Kidney tubule cell (primary cell): ENCODE measurements at regions not wholly inside any gene's neighbourhood (a gene's known extent, or its start where the extent isn't known, plus 50 kb on each side); places are given as distances from the start of the nearest gene placed in this dataset.
"Not testable (repeated sequence)": the region's sequence is repeated elsewhere in the genome, so short reads cannot be mapped to it uniquely, and the experiment has no call there.

Experiments used
- DNase-seq: peaks from one replicate; pipeline ENCODE4 v3.0.0-alpha.2; 2018; ENCODE audit warnings: low spot score

DNA sequence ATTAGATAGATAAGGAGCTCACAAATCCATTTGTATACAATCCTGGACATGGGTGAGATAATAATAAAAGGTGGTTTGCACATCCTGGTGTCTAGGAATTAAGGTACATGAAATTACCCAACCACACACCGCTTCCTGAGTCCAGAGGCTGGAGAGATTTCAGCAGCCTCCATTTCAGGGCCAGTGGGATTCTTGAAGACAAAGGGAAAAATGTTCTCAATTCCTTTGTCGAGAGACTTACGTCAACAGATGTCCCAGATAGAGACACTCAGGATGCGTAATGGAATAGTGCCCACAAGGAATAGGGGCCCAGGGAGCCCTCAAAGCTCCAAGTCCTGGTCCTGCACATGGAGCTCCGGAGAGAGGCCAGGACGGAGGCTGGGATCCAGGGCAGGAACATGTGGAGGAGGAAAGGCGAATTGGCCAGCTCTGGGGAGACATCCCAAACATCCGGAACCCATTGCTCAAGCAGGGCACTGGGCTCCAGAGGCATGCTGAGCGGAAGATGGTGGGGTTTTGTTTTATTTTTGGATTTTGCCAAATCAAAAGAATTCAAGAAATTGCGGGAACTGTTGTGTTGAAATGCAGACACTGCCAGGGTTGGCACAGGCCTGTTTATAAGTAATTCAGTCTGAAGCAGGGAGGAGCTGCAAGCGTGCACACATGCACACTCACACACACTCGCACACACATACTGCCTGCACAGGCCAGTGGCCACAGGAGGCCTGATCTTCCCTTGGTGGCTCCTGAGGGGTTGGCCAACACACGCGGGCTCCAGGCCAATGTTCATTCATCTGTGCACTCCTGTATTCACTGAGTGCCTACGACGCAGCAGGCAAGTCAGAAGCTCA is 97.2 kb downstream of the NOG start:
- DNase-seq, result peak; percentile 90

DNA sequence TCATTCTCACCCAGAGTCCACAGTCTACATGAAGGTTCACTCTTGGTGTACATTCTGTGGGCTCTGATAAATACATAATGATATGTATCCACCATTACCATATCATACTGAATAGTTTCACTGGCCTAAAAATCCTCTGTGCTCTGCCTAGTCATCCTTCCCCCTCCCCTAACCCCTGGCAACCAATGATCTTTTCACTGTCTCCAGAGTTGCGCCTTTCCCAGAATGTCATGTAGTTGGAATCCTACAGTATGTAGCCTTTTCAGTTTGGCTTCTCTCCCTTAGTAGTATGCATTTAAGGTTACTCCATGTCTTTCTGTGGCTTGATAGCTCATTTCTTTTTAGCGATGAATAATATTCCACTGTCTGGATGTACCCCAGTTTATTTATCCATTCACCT is 101.3 kb downstream of the NOG start:
- no peak for DNase-seq

DNA sequence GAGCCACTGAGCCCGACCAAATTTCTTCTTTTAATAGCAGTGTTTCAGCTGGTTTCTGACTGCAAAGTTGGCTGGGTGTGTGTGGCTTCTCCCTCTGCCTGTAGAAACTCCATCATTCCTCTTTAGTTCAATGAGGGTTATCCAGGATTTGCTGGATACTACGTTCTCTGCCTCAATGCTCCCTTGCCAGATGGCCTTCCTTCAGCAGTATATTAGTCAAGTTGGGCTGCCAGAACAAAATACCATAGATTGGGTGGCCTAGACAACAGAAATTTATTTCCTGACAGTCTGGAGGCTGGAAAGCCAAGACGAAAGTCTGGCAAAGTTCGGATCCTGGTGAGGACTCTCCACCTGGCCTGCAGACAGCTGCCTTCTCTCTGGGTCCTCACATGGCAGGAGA is 103.7 kb downstream of the NOG start:
- DNase-seq, result no peak

DNA sequence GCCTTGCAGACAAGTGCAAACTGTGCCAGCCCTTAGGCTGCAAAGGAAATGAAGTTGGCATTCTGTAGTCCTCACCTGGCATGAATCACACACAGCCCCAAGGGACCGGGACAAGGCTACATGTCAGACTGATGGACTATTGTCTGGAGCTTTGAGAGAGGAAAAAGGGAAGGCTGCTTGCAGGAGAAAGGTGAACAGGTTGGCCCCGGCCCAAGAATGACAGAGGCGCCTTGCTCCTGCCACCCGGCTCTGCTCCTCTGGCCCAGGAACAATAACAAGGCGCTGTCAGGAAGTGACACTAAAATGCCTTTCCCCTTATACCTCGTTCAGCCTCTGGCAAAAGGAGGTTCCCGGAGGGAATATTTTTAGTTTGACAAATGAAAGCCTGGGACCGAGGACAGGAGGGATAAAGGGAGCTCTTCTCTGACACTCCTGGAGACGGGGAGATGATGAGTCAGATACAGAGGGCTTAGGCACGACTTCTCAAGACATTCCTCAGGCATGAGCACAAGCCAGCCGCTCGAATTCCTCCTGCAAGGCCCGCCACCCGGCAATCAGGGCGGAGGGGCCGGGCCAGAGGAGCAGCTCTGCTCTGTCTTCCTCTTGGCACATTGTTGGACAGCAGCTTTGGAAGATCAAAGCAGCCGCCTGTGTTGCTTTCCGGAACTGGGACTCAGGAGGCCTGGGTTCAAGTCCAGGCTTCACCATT is 105.8 kb downstream of the NOG start:
- DNase-seq, result peak; percentile 100

DNA sequence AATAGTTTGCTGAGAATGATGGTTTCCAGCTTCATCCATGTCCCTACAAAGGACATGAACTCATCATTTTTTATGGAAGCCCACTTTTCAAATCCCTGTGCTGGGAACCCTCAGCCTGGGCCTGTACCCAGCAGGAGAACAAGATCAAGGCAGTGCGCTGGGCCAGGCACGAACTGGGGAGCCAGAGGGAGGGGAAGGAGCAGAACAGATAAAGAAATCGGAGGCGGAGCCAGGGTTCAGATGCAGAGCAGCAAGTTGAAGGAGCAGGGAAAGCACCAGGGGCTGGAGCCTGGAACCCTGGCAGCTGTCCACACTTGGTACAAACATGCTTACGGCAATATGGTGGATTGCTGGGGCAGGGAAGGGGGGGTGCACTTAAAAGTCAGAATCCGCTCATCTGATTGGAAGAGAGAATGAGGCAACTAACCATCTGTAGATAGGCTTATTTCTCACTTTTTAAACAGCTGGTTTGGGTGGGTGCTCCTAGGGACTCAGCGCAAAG is 107.5 kb downstream of the NOG start:
- no peak for DNase-seq

DNA sequence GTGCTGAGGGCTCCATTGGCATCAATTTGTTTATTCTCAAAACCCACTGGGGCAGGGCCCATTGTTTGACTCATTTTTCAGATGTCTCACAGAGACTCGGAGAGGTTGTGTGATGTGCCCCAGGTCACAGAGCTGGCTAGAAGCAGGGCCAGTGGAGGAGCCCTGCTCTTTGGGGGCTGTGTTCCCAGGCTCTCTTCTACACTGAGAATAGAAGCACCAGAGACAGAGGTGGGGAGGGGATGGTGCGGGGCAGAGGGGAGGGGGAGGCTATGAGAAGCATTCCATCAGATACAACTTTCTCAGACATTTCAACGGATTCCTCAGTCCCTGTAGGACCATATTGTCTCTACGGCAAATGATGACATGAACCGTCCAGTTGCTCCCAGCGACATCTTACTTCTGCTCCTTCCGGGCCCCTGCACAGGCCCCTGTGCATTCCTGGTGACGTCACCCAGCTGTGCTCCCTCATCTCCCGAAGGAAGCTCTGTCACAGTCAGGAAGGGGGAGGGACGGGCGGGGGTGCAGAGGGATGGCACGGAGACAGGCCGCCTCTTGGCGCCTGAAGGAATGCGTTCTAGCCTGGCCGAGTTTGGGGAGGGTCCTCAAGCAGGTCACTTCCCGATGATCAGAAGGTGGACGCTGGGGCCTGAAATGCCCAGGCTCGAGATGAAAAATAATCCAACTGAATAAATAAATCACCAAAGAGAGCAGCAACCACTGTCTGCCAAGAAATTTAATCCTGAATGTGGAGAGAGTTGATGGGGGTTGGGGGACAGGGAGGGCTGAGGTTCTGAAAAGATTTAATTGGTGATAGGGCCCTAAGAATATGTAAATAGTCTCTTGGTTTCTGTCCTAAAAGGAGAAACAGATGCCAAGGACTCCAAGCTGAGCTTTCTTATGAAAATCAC is 114.1 kb downstream of the NOG start:
- peak; percentile 72 for DNase-seq

DNA sequence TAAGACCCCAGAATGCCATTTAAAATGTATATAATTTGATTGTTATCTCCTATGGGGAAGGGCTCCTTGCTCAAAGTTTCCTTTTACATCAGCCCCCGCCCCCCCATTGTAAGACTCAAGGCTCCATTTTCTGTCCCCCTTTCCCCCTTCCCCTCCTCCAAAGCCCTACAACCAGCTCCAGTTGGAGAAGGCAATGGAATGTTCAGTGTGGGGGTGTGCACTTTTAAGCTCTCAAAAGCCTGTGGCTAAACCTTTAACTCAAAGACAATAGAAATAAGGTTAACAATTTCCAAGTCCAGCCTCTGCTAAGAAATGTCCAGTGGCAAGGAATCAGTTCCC is 114.7 kb downstream of the NOG start:
- no peak for DNase-seq

DNA sequence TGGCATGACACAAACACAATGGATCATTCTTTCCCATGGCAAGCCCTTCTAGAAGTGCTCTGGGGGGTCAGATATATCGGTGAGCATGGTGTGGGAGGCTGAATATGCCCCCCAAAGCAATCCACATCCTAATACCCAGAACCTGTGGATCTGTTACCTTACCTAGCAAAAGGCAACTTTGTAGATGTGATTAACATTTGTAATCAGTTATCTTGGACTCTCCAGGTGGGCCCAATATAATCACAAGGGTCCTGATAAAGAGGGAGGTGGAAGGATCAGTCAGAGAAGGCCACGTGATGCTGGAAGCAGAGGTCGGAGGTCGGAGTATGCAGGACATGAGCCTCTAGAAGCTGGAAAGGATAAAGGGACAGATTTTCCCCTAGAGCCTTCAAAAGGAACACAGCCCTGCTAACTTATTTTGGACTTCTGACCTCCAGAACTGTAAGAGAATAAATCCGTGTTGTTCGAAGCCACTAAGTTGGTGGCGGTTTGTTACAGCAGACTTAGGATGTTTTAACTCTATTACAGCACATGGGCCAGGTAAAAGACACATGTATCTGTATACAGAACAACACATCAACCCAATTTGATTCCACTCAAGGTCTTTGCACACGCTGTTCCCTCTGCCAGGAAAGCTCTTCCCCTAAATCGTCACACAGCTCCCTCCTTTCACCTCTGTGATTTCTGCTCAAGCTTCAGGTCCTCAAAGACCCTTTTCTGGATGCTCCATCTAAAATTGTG is 115.3 kb downstream of the NOG start:
- DNase-seq, result no peak

DNA sequence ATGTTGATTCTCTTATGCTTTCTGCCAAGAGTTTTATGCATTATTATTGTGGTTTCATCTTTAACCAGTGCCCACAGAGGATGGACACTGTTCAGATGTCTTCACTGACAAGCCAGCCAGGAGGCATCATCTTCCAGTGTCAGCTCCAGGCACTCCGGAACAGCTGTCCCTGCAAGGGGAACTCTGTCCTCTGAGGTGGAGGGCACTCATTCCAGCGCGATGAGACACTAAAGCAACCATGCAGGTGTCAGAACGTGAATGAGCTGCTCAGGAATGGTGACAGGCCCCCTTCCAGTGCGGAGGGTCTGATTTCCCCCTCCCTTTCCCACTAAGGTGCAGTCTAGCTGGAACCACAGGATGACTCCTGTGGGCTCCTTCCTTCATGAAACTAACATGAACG is 117.5 kb downstream of the NOG start:
- DNase-seq, result peak; percentile 87

DNA sequence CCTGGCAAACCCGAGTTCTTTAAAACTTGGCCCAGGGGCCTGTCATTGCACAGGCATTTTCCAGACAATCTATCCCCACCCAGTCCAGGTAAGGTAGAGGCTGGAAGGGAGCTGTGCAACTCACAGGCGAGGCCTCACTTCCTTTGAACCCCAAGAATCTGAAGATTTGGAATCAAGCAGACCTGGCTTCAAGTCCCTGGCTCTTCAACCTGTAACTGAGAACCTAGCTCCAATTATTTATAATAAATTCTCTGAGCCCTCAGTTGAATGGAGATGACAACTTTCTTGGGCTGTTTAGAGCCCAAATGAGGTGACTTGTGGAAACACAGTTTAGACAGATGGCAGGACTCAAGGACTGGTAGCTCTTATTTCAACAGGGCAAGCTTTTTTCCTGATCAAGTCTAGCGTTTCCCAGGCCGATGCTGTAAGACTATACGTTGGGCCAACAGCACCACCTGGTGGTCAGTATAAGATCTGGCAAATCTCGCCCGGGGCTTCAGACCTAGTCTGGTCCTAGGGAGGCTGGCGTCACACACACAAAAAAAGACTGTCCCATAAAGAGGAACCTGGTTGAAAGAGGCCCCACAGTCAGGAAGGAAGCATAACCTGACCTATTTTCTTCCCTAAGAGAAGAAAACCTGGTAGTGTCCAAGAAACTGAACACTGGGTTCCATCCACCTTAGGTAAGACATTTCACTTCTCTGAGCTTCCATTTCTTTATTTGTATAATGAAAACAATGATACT is 117.9 kb downstream of the C17orf67 start:
- DNase-seq, result peak; percentile 82

DNA sequence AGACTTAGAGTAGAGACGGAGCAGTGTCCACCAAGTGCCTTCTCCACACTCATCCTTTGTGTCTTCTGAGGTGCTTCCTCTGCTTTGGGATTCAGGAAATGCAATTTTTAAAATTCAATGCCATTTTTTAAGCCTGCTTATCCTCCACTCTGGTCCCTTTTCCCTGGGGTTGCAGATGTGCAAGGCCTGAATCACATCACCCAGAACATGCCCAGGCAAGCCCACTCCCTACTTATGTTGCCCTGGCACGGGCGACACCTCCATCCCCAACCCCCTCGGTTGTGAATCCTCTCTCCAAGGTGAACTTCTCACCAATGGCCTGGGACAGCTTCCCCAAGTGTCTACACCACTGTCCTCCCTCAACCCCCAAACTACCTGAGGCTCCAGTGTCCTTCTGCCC is 116.2 kb downstream of the C17orf67 start:
- no peak for DNase-seq

DNA sequence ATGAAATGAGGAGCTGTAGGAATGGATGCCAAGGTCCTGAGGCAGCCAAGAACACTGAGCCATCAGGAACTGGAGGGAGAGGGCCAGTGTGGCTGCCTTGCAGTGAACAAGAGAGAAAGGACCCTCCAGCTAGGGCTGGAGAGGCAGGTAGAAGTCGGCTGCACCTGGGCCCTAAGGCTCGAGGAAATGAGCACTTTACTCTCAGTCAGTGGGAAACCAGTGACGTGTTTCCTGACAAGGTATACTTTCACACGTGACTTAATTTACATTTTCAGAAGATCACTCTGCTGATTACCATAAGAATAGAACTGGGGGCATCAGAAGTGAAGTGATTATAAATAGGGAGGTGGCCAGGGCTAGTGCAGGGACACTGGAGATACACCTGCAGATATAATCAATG is 115.2 kb downstream of the C17orf67 start:
- DNase-seq, result no peak

DNA sequence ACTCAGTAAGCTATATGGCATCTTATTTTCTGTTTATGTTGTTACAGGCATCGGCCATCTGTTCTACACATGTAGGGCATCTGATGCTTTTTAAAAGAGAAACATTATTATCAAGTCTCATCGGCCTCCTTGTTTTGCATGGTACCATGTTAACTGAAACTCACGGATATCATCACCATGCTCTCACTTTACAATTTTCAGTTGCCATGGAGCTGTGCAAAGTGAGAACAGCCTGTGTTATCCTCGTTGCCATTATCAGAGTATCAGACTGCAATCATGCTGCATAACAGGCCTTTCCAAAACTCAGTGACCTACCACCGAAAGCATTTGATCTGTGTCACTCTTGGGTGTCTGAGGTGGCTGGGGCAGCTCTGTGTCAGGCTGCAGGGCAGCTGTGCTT is 110.3 kb downstream of the C17orf67 start:
- no peak for DNase-seq

DNA sequence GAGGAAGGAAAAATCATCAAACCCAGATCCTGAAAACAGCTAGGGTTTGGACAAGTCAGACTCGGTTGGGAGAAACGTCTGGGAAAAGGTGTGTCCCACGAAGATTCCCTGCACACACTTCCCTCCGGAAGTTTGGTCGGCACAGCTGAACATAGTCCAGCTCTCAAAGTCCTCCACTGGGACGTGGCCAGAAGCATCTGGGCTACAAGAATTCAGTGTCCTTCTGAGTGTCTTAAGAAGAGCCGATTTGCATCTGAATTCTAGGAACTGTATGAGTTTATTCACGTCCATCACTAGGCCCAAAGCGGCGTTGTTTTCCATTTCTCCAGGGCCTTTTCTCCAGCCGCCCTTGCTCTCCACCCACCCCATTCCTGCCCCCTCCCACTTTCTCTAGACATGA is 109.1 kb downstream of the C17orf67 start:
- no peak for DNase-seq

DNA sequence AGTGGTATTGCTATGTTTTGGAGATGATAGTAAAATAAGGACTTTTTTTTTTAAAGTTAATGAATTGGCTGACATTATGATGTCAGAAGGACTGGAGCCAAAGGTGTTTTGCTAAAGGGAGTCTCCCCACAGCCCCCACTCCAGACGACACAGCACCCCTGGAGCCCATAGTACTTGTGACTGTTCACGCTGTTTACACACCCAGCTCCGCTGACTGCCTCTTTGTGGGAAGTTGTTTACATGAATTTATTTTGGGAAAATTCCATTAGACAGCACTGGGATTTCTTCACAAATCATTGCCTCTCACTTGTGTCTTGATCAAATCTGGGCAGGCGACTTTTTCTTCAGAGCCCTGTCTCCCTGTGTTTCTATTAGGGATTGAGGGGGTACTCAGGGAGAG is 108.6 kb downstream of the C17orf67 start:
- DNase-seq, result no peak

DNA sequence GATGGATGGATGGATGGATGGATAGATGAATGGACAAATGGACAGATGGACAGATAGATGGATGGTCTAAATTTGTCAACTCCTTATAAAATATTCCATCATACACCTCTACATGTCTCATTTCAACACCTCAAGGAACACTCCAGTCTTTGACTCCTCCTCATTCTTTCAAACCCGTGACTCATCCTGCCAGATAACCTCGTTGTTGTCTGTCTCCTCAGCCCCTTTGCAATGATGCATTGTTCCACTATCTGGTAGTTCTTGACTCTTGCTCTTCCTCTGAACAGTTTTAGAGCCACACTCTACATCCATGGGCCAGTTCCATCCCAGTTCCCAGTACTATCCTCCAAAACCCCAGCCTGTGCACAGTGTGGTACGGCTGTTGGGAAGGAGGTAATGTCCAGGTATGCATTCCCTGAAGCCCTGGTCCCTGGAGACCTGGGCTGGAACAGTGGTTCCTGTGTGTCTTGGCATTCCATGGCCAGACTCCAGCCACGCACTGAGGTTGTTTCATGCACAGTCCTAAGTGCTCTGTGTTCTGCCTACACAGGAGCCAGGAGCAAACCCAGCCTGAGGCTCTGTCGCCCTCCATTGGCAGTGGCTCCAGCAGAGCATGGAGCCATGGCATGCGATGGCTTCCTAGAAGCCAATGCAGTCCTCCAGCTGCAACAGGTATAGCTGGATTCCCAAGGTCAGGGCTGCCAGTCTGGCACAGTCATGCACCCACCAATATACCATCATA is 105.7 kb downstream of the C17orf67 start:
- no peak for DNase-seq

DNA sequence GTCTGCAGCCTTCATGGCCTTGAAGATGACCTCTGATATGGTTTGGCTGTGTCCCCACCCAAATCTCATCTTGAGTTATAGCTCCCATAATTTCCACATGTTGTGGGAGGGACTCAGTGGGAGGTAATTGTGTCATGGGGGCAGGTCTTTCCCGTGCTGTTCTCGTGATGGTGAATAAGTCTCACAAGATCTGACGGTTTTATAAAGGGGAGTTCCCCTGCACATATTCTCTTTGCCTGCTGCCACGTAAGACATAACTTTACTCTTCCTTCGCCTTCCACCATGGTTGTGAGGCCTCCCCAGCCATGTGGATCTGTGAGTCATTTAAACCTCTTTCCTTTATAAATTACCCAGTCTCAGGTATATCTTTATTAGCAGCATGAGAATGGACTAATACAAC is 102.6 kb downstream of the C17orf67 start:
- not testable (repeated sequence) for DNase-seq

DNA sequence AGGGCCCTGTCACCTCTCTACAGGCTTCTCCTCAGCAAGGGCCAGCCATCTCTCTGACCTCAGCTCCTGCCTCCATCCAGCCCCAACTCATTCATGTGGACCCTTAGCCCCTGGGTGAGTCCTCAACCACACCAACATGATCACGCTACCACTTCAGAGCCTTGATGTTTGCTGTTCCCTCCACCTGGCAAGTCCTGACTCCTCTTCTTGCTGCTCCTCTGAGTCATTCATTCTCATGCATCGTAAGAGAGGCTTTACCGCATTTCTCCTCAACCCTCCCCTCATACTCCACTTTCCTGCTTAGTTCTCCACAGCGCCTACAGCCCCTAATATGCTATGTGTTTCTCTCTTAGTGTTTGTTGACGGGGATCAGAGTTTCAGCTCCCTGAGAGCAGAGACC is 99.9 kb downstream of the C17orf67 start:
- DNase-seq, result no peak

DNA sequence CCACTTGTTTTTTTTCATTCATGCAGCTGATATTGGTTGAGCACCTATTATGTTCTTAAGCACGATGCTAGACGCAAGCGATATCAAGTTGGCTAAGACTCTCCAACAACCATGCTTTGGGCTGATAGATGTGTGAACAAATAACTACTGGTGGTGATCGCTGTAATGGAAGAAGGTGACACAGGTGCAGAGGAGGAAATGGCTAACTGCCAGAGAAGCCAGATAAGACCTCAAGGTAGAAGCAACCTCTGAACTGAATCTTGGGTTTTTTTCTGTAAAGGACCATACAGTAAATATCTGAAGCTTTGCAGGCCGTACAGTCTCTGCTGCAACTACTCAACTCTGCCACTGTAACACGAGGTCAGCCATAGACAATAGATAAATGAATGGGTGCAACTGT is 97.9 kb downstream of the C17orf67 start:
- no peak for DNase-seq

DNA sequence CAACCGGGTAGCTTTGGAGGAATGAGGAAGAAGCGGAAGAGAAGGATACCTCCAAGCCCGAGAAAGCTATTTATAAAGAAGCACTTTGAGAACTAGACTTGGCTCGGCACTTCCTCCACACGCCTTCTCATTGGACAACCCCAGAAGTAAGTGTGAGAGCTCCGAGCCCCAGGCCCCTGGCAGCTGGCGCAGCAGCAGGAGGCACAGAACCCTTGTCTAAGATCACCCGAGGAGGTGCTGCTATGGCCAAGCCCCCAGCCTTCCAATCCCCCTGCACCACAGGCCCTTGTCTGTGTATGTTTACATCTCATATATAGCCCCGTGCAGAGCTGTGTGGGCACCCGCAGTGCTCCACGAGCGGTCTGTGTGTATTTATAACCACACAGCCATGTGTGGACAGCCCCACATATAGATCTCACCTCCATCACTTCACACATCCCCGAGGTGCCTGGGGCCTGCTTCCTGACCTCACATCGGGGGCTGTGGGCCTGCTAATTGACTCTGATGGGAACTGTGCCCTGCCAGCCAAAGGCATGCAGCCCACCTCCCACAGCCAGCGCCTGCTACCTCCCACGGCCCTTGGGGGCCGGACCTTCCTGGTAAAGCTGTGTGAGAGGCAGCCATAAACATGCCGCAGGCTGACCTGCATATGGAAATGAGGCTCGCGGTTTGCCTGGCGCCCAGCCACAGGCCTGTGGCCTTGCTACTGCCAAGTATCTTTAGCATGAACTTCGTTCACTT is 96.1 kb downstream of the C17orf67 start:
- peak; percentile 60 for DNase-seq
